Cardiac muscle cell (in vitro differentiated cells and primary cell): ENCODE measurements at regions not wholly inside any gene's neighbourhood (a gene's known extent, or its start where the extent isn't known, plus 50 kb on each side); places are given as distances from the start of the nearest gene placed in this dataset.
A peak's percentile ranks its signal among the peaks of the same experiment; 100 is the strongest.
"Not testable (repeated sequence)": the region's sequence is repeated elsewhere in the genome, so short reads cannot be mapped to it uniquely, and the experiment has no call there.

Experiments used
- DNase-seq, 2 donors: peaks; one replicate each; pipeline versions ENCODE4 v3.0.0 to v3.0.0-alpha.2; 2010 to 2017; ENCODE audit warnings: low read depth in 1 of 2, low spot score in 1 of 2
- H3K27ac ChIP-seq: fragments of 200-600 bp; sonication (generic); 2 replicates; pipeline ENCODE4 v1.5.1; 2016
- H3K27me3 ChIP-seq: fragments of 200-600 bp; sonication (generic); 2 replicates; pipeline ENCODE4 v1.6.0; 2016; ENCODE audit warnings: control low read depth
- H3K36me3 ChIP-seq: fragments of 200-600 bp; sonication (generic); 2 replicates; pipeline ENCODE4 v1.5.1; 2016; ENCODE audit warnings: control low read depth
- H3K4me1 ChIP-seq: fragments of 200-600 bp; sonication (generic); 2 replicates; pipeline ENCODE4 v1.8.1; 2017; ENCODE audit warnings: low read depth, mild to moderate bottlenecking, mixed run types
- H3K4me3 ChIP-seq: fragments of 200-600 bp; sonication (generic); 2 replicates; pipeline ENCODE4 v1.5.1; 2016; ENCODE audit warnings: mild to moderate bottlenecking
- H3K9me3 ChIP-seq: fragments of 200-600 bp; sonication (generic); 2 replicates; pipeline ENCODE4 v1.5.1; 2017; ENCODE audit warnings: low read depth, mild to moderate bottlenecking, control low read depth
- CTCF ChIP-seq: IDR thresholded peaks from 2 replicates; pipeline ENCODE4 v1.5.1; 2012; ENCODE audit warnings: low read depth, mild to moderate bottlenecking, low read length

DNA sequence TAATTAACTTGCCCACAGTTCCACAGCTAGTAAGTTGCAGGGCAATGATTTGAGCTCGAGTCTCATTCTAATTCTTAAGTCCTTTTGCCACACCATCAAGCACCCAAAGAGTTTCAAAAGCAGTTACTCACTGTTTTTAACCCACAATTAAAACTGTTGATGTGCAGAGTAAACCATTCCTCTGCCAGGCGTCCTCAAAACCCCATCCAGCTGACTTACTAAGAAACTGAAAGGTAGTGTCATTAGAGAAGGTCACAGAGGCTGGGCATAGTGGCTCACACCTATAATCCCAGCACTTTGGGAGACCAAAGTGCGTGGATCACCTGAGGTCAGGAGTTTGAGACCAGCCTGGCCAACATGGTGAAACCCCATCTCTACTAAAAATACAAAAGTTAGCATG is 121.7 kb downstream of the CHIC2 start:
- DNase-seq = no peak
- H3K4me1 ChIP-seq = peaks cover 4% of the 10 kb centered on the region
- TF ChIP-seq CTCF = no peak
- H3K27ac ChIP-seq = no peak overlapping the region
- H3K27me3 ChIP-seq = peaks cover 4% of the 10 kb centered on the region
- no peak overlapping the region for H3K4me3 ChIP-seq
- no peaks in the 10 kb centered on the region for H3K36me3 ChIP-seq
- no peaks in the 10 kb centered on the region for H3K9me3 ChIP-seq

DNA sequence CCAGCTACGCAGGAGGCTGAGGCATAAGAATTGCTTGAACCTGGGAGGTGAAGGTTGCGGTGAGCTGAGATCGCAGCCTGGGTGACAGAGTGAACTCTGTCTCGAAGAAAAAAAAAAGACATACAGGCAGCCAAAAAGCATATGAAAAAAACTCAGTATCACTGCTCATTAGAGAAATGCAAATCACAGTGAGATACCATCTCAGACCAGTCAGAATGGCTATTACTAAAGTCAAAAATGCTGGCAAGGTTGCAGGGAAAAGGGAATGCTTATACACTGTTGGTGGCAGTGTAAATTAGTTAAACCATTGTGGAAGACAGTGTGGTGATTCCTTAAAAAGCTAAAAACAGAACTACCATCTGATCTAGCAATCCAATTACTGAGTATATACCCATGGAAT is 123.1 kb downstream of the CHIC2 start:
- Histone ChIP-seq H3K36me3 (no peaks in the 10 kb centered on the region), H3K9me3 (no peaks in the 10 kb centered on the region), H3K4me1 (peaks cover 7% of the 10 kb centered on the region), H3K27me3 (no peaks in the 10 kb centered on the region), H3K27ac (no peak overlapping the region), H3K4me3 (no peak overlapping the region)
- no peak for DNase-seq
- TF ChIP-seq CTCF = no peak

- not testable (repeated sequence) for H3K27me3 ChIP-seq
Measured at GRCh38 chr4:53939892-53940291, 124.5 kb downstream of the CHIC2 start.

GRCh38 chr4:53937918-53938317 is 126.5 kb downstream of the CHIC2 start:
- no peaks in the 10 kb centered on the region for H3K9me3 ChIP-seq
- H3K27ac ChIP-seq = no peak overlapping the region
- TF ChIP-seq CTCF = no peak
- peak in 1 of 2 donors; percentile 75 for DNase-seq
- H3K4me1 ChIP-seq = peaks cover 7% of the 10 kb centered on the region
- H3K4me3 ChIP-seq = no peak overlapping the region
- H3K27me3 ChIP-seq = no peaks in the 10 kb centered on the region
- no peaks in the 10 kb centered on the region for H3K36me3 ChIP-seq

More at GRCh38 chr4:53939892-53940291, 124.5 kb downstream of the CHIC2 start:
- not testable (repeated sequence) for H3K4me1 ChIP-seq, H3K4me3 ChIP-seq, H3K27ac ChIP-seq, DNase-seq, H3K9me3 ChIP-seq, H3K36me3 ChIP-seq

GRCh38 chr4:53937327-53937726 is 127.1 kb downstream of the CHIC2 start:
- no peaks in the 10 kb centered on the region for H3K9me3 ChIP-seq
- no peak for TF ChIP-seq CTCF
- DNase-seq = peak in 1 of 2 donors; percentile 39
- no peaks in the 10 kb centered on the region for H3K27me3 ChIP-seq
- H3K27ac ChIP-seq = no peak overlapping the region
- H3K4me3 ChIP-seq = no peak overlapping the region
- peaks cover 7% of the 10 kb centered on the region for H3K4me1 ChIP-seq
- H3K36me3 ChIP-seq = no peaks in the 10 kb centered on the region

- Histone ChIP-seq H3K9me3 (no peaks in the 10 kb centered on the region), H3K36me3 (no peaks in the 10 kb centered on the region), H3K4me3 (no peak overlapping the region), H3K4me1 (peaks cover 7% of the 10 kb centered on the region), H3K27ac (no peak overlapping the region), H3K27me3 (no peaks in the 10 kb centered on the region)
- DNase-seq = peak in 1 of 2 donors; percentile 79
- no peak for TF ChIP-seq CTCF
Measured at GRCh38 chr4:53935780-53936179, 128.6 kb downstream of the CHIC2 start.
